ENCODE measurements at regions not wholly inside any gene's neighbourhood (a gene's known extent, or its start where the extent isn't known, plus 50 kb on each side); places are given as distances from the start of the nearest gene placed in this dataset.

DNA sequence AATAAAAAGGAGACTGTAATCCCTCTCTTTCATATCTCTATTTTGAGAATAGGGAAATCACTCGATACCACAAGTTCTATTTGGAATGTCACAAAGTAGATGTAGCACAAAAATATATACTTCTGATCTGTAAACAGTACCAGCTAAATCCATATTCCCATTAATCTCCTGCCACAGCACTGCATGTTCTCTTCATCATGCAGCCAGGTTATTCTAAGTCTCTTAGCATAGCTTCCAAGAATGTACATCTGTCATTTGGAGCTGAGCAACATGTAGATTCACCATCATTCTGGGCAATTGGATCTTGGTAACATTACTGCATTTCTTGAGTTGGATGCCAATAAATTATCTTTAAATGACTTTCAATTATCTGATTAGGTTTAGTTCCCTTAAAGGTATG is 1874.5 kb downstream of the MRPL39 start:
- Histone ChIP-seq H3K9ac (ENCODE audit: low read length) (no peak overlapping the region), H3K27ac (ENCODE audit: low read depth, low read length) (no peak overlapping the region), H3K4me1 (ENCODE audit: control insufficient read depth, insufficient read depth, low read length) (no peaks in the 10 kb centered on the region), H3K4me3 (ENCODE audit: low read depth, low read length) (no peak overlapping the region), H3K27me3 (ENCODE audit: control insufficient read depth, insufficient read depth, low read length) (no peaks in the 10 kb centered on the region), H3K9me3 (ENCODE audit: control insufficient read depth, insufficient read depth, low read depth, low read length) (no peaks in the 10 kb centered on the region), H3K36me3 (ENCODE audit: control insufficient read depth, insufficient read depth, low read length) (no peaks in the 10 kb centered on the region)

- Histone ChIP-seq H3K4me1 (ENCODE audit: control insufficient read depth, insufficient read depth, low read length) (no peaks in the 10 kb centered on the region), H3K27ac (ENCODE audit: low read depth, low read length) (no peak overlapping the region), H3K4me3 (ENCODE audit: low read depth, low read length) (no peak overlapping the region), H3K27me3 (ENCODE audit: control insufficient read depth, insufficient read depth, low read length) (no peaks in the 10 kb centered on the region), H3K36me3 (ENCODE audit: control insufficient read depth, insufficient read depth, low read length) (no peaks in the 10 kb centered on the region), H3K9ac (ENCODE audit: low read length) (no peak overlapping the region), H3K9me3 (ENCODE audit: control insufficient read depth, insufficient read depth, low read depth, low read length) (no peaks in the 10 kb centered on the region)
Measured at GRCh38 chr21:23729331-23729730, 1878.0 kb downstream of the MRPL39 start.

DNA sequence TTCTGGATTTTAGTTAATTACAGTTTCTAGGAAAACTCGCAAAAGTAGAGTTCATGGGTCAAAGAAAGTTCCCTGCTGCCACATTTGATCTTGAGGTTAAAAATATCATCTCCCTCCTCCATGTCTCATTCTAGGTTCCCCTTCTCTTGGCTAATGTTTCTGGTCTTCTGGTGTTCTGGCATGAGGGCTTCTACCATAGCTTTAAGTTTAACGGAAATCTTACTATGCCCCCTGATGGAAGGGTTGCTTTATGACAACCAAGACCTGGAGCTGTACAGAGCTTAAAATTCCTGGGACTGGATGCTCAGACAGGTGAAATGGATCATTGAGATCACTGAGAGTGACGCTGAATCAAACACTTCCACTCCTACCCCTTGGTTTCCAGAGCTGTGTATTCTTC is 1881.7 kb downstream of the MRPL39 start:
- no peak overlapping the region for H3K27ac ChIP-seq (ENCODE audit: low read depth, low read length)
- no peak overlapping the region for H3K4me3 ChIP-seq (ENCODE audit: low read depth, low read length)
- H3K9me3 ChIP-seq (ENCODE audit: control insufficient read depth, insufficient read depth, low read depth, low read length), result no peaks in the 10 kb centered on the region
- no peak overlapping the region for H3K9ac ChIP-seq (ENCODE audit: low read length)
- H3K36me3 ChIP-seq (ENCODE audit: control insufficient read depth, insufficient read depth, low read length), result no peaks in the 10 kb centered on the region
- no peaks in the 10 kb centered on the region for H3K4me1 ChIP-seq (ENCODE audit: control insufficient read depth, insufficient read depth, low read length)
- no peaks in the 10 kb centered on the region for H3K27me3 ChIP-seq (ENCODE audit: control insufficient read depth, insufficient read depth, low read length)

DNA sequence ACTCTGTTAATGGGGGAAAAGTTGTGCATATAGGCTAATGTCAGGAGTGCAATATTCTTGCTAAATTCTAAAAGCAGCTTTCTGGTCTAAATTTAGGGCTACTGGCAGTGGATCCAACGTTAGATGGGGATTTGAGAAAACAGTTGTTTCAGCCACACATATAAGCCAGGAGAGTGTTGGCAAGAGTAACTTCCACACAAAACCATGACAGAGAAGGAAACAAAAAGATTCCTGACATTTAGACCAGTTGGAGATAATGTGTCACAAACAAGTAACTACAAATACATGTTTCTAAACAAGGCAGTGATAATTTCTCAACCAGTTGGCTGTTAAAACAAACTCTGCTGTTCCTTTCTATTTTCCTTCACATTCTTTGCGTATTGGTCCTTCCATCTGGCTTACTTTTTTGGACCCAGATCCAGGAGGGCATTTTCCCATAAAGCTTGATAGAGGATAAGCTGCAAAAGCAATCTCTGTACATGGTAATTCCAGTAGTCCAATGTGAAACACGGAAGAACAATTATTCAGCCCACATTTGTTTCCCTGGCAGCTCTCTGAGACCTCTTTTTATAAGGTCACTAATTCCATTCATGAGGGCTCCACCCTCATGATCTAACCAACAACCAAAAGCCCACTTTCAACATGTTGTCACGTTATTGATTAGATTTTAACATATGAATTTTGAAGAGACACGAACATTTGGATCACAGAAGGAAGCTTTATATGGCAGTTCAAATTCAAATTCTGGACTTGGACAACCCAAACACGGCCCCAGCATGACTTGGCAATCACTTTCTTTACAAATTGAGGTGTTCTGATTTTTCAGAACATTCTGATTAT is 1888.6 kb downstream of the MRPL39 start:
- Histone ChIP-seq H3K27ac (ENCODE audit: low read depth, low read length) (no peak overlapping the region), H3K27me3 (ENCODE audit: control insufficient read depth, insufficient read depth, low read length) (no peaks in the 10 kb centered on the region), H3K4me3 (ENCODE audit: low read depth, low read length) (no peak overlapping the region), H3K9ac (ENCODE audit: low read length) (no peak overlapping the region), H3K36me3 (ENCODE audit: control insufficient read depth, insufficient read depth, low read length) (no peaks in the 10 kb centered on the region), H3K4me1 (ENCODE audit: control insufficient read depth, insufficient read depth, low read length) (no peaks in the 10 kb centered on the region), H3K9me3 (ENCODE audit: control insufficient read depth, insufficient read depth, low read depth, low read length) (0 out of 2 replicates have a peak, but pooled peaks cover 4% of the 10 kb centered on the region)

DNA sequence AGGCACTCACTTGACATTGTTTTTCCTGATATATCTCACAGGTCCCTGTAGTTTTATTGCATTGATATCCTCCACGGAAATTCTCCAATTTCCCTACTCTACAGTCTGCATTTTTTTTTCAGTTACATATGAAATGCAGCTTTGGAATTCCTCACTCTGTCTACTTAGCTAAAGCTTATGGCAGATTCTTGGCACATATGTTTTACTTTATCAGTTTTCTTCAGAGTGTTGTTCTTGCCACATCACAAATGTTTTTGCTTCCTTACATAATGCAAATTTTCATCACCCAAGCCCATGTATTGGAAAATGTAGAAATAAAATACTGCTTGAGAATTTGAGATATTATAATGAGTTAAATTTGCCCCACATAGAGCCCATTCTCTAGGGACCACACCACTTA is 1895.1 kb downstream of the MRPL39 start:
- H3K27ac ChIP-seq (ENCODE audit: low read depth, low read length), result no peak overlapping the region
- no peaks in the 10 kb centered on the region for H3K4me1 ChIP-seq (ENCODE audit: control insufficient read depth, insufficient read depth, low read length)
- H3K36me3 ChIP-seq (ENCODE audit: control insufficient read depth, insufficient read depth, low read length), result no peaks in the 10 kb centered on the region
- H3K4me3 ChIP-seq (ENCODE audit: low read depth, low read length), result no peak overlapping the region
- no peaks in the 10 kb centered on the region for H3K27me3 ChIP-seq (ENCODE audit: control insufficient read depth, insufficient read depth, low read length)
- 0 out of 2 replicates have a peak, but pooled peaks cover 4% of the 10 kb centered on the region for H3K9me3 ChIP-seq (ENCODE audit: control insufficient read depth, insufficient read depth, low read depth, low read length)
- H3K9ac ChIP-seq (ENCODE audit: low read length), result no peak overlapping the region

GRCh38 chr21:23706431-23706830 is 1900.8 kb downstream of the MRPL39 start:
- Histone ChIP-seq H3K9ac (ENCODE audit: low read length) (no peak overlapping the region), H3K4me1 (ENCODE audit: control insufficient read depth, insufficient read depth, low read length) (no peaks in the 10 kb centered on the region), H3K27ac (ENCODE audit: low read depth, low read length) (no peak overlapping the region), H3K36me3 (ENCODE audit: control insufficient read depth, insufficient read depth, low read length) (no peaks in the 10 kb centered on the region), H3K9me3 (ENCODE audit: control insufficient read depth, insufficient read depth, low read depth, low read length) (0 out of 2 replicates have a peak, but pooled peaks cover 4% of the 10 kb centered on the region), H3K4me3 (ENCODE audit: low read depth, low read length) (no peak overlapping the region), H3K27me3 (ENCODE audit: control insufficient read depth, insufficient read depth, low read length) (no peaks in the 10 kb centered on the region)

DNA sequence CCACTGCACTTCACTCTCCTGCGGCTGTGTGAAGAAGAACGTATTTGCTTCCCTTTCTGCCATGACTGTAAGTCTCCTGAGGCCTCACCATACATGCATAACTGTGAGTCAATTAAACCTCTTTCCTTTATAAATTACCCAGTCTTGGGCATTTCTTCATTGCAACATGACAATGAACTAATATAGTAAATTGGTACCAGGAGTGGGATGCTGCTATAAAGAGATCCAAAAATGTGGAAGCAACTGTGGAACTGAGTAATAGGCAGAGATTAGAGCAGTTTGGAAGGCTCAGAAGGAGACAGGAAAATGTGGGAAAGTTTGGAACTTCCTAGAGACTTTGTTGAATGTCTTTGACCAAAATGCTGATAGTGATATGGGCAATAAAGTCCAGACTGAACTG is 1907.9 kb downstream of the MRPL39 start:
- Histone ChIP-seq H3K4me1 (ENCODE audit: control insufficient read depth, insufficient read depth, low read length) (no peaks in the 10 kb centered on the region), H3K4me3 (ENCODE audit: low read depth, low read length) (no peak overlapping the region), H3K9ac (ENCODE audit: low read length) (no peak overlapping the region), H3K27me3 (ENCODE audit: control insufficient read depth, insufficient read depth, low read length) (no peaks in the 10 kb centered on the region), H3K9me3 (ENCODE audit: control insufficient read depth, insufficient read depth, low read depth, low read length) (peaks cover 29% of the 10 kb centered on the region), H3K27ac (ENCODE audit: low read depth, low read length) (no peak overlapping the region), H3K36me3 (ENCODE audit: control insufficient read depth, insufficient read depth, low read length) (no peaks in the 10 kb centered on the region)

DNA sequence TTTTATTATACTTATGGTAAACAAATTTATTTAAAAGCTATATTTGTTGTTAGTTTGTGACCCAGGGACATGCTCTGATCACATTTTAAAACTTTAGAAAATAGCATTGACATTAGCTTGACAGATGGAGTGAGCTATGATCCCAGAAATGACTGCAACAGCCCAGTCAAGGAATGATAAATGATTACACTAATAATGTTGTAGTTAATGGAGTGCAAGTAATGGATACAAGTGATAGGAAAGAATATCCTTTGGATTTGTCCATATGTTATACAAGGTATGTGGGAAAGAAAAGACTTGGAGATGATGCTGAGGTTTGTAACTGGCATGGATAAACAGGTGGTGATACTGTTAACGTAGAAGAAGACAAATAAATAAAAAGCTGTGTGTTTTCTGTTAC is 1908.7 kb downstream of the MRPL39 start:
- H3K4me1 ChIP-seq (ENCODE audit: control insufficient read depth, insufficient read depth, low read length), result no peaks in the 10 kb centered on the region
- no peak overlapping the region for H3K27ac ChIP-seq (ENCODE audit: low read depth, low read length)
- peaks cover 29% of the 10 kb centered on the region for H3K9me3 ChIP-seq (ENCODE audit: control insufficient read depth, insufficient read depth, low read depth, low read length)
- H3K36me3 ChIP-seq (ENCODE audit: control insufficient read depth, insufficient read depth, low read length), result no peaks in the 10 kb centered on the region
- no peak overlapping the region for H3K4me3 ChIP-seq (ENCODE audit: low read depth, low read length)
- H3K27me3 ChIP-seq (ENCODE audit: control insufficient read depth, insufficient read depth, low read length), result no peaks in the 10 kb centered on the region
- H3K9ac ChIP-seq (ENCODE audit: low read length), result no peak overlapping the region

GRCh38 chr21:23695443-23695842 is 1911.8 kb downstream of the MRPL39 start:
- no peak overlapping the region for H3K4me3 ChIP-seq (ENCODE audit: low read depth, low read length)
- H3K9ac ChIP-seq (ENCODE audit: low read length), result no peak overlapping the region
- H3K4me1 ChIP-seq (ENCODE audit: control insufficient read depth, insufficient read depth, low read length), result no peaks in the 10 kb centered on the region
- no peak overlapping the region for H3K27ac ChIP-seq (ENCODE audit: low read depth, low read length)
- H3K9me3 ChIP-seq (ENCODE audit: control insufficient read depth, insufficient read depth, low read depth, low read length), result peaks cover 19% of the 10 kb centered on the region
- no peaks in the 10 kb centered on the region for H3K27me3 ChIP-seq (ENCODE audit: control insufficient read depth, insufficient read depth, low read length)
- no peaks in the 10 kb centered on the region for H3K36me3 ChIP-seq (ENCODE audit: control insufficient read depth, insufficient read depth, low read length)

DNA sequence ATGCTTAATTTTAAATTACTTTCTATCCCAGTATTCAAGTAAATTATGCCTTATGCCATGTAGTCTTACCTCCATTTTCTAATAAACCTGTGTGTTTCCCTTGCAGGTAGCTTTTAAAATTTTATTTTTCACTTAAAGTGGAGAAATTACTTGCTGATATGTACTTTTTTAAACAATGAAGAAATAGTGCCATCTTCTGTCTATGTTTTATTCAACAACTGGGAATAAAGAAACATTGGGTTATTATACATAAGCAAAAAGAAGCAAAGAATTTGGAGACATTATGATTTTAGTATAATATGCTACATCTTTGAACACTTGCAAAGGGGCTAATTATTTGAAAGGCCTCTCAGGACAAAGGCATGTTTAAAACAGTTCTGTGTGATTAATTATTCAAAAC is 1912.9 kb downstream of the MRPL39 start:
- H3K27ac ChIP-seq (ENCODE audit: low read depth, low read length), result no peak overlapping the region

DNA sequence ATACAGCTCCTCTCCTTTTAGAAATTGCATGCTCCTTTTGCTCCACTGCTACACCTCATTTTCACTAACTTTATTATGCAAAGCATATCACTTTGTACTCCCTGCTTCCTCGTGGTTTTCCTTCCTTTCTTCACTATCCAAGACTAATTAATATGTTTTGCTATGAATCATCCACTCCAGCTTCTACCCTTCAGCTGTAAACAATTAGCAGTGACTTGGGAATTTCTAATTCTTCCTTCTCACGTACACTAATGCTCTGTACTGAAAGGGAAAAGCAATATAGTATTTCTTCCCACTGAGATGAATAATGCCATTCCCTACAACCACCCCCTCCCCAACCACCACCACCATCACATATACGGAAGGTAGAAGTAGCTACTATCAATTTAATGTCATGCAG is 1917.0 kb downstream of the MRPL39 start:
- H3K27ac ChIP-seq (ENCODE audit: low read depth, low read length), result no peak overlapping the region
- H3K36me3 ChIP-seq (ENCODE audit: control insufficient read depth, insufficient read depth, low read length), result no peaks in the 10 kb centered on the region
- H3K4me1 ChIP-seq (ENCODE audit: control insufficient read depth, insufficient read depth, low read length), result no peaks in the 10 kb centered on the region
- H3K9me3 ChIP-seq (ENCODE audit: control insufficient read depth, insufficient read depth, low read depth, low read length), result no peaks in the 10 kb centered on the region
- H3K27me3 ChIP-seq (ENCODE audit: control insufficient read depth, insufficient read depth, low read length), result no peaks in the 10 kb centered on the region
- H3K4me3 ChIP-seq (ENCODE audit: low read depth, low read length), result no peak overlapping the region
- no peak overlapping the region for H3K9ac ChIP-seq (ENCODE audit: low read length)

More for the DNA sequence above, 1912.9 kb downstream of the MRPL39 start:
- Histone ChIP-seq H3K9ac (ENCODE audit: low read length) (no peak overlapping the region), H3K4me3 (ENCODE audit: low read depth, low read length) (no peak overlapping the region), H3K36me3 (ENCODE audit: control insufficient read depth, insufficient read depth, low read length) (no peaks in the 10 kb centered on the region), H3K4me1 (ENCODE audit: control insufficient read depth, insufficient read depth, low read length) (no peaks in the 10 kb centered on the region), H3K27me3 (ENCODE audit: control insufficient read depth, insufficient read depth, low read length) (no peaks in the 10 kb centered on the region), H3K9me3 (ENCODE audit: control insufficient read depth, insufficient read depth, low read depth, low read length) (peaks cover 9% of the 10 kb centered on the region)

Measured in HUES6 (cell line).